Osteocyte (in vitro differentiated cells): ENCODE measurements at regions not wholly inside any gene's neighbourhood (a gene's known extent, or its start where the extent isn't known, plus 50 kb on each side); places are given as distances from the start of the nearest gene placed in this dataset.
A peak's percentile ranks its signal among the peaks of the same experiment; 100 is the strongest.

Source experiments
- DNase-seq: peaks from one replicate; pipeline ENCODE4 v3.0.0; 2021; ENCODE audit warnings: mixed read lengths; ENCODE audit not compliant: unreplicated experiment; ENCODE audit errors: extremely low spot score
- H3K27ac Mint-ChIP-seq: one replicate; pipeline ENCODE4 v1.8.0; 2021; ENCODE audit warnings: mild to moderate bottlenecking, mixed read lengths; ENCODE audit not compliant: unreplicated experiment
- H3K27me3 Mint-ChIP-seq: one replicate; pipeline ENCODE4 v1.8.0; 2021; ENCODE audit warnings: mixed read lengths; ENCODE audit not compliant: unreplicated experiment
- H3K36me3 Mint-ChIP-seq: one replicate; pipeline ENCODE4 v1.8.0; 2021; ENCODE audit warnings: mixed read lengths; ENCODE audit not compliant: unreplicated experiment
- H3K4me1 Mint-ChIP-seq: one replicate; pipeline ENCODE4 v1.8.0; 2021; ENCODE audit warnings: mixed read lengths; ENCODE audit not compliant: unreplicated experiment
- H3K4me3 Mint-ChIP-seq: one replicate; pipeline ENCODE4 v1.8.0; 2021; ENCODE audit warnings: mild to moderate bottlenecking, moderate library complexity, mixed read lengths; ENCODE audit not compliant: unreplicated experiment
- H3K9me3 Mint-ChIP-seq: one replicate; pipeline ENCODE4 v1.8.0; 2021; ENCODE audit warnings: mixed read lengths; ENCODE audit not compliant: unreplicated experiment
- CTCF ChIP-seq: fragments of 200-600 bp; sonication (generic); IDR thresholded peaks from 2 replicates; pipeline ENCODE4 v1.5.0; 2021; ENCODE audit warnings: antibody characterized with exemption, mild to moderate bottlenecking, moderate library complexity

- Mint-ChIP-seq H3K27me3 (peaks cover 13% of the 10 kb centered on the region), H3K27ac (no peak overlapping the region), H3K4me1 (no peaks in the 10 kb centered on the region), H3K36me3 (no peaks in the 10 kb centered on the region), H3K9me3 (peaks cover 6% of the 10 kb centered on the region), H3K4me3 (no peak overlapping the region)
- peak; percentile 69 for DNase-seq
- TF ChIP-seq CTCF = no peak
Observed at GRCh38 chr1:18540136-18540765, 59.5 kb downstream of the KLHDC7A start.

- DNase-seq = peak; percentile 65
- H3K27ac Mint-ChIP-seq = no peak overlapping the region
- peaks cover 6% of the 10 kb centered on the region for H3K9me3 Mint-ChIP-seq
- H3K4me3 Mint-ChIP-seq = no peak overlapping the region
- peaks cover 13% of the 10 kb centered on the region for H3K27me3 Mint-ChIP-seq
- no peaks in the 10 kb centered on the region for H3K36me3 Mint-ChIP-seq
- no peak for TF ChIP-seq CTCF
- H3K4me1 Mint-ChIP-seq = no peaks in the 10 kb centered on the region
Observed at GRCh38 chr1:18541046-18541795, 60.5 kb downstream of the KLHDC7A start.

GRCh38 chr1:18542351-18542750 lies 61.6 kb downstream of the KLHDC7A start:
- Mint-ChIP-seq H3K4me1 (no peaks in the 10 kb centered on the region), H3K9me3 (peaks cover 6% of the 10 kb centered on the region), H3K27ac (no peak overlapping the region), H3K27me3 (peaks cover 13% of the 10 kb centered on the region), H3K36me3 (no peaks in the 10 kb centered on the region), H3K4me3 (no peak overlapping the region)
- DNase-seq = no peak
- no peak for TF ChIP-seq CTCF

- Mint-ChIP-seq H3K27ac (no peak overlapping the region), H3K4me1 (no peaks in the 10 kb centered on the region), H3K27me3 (peaks cover 13% of the 10 kb centered on the region), H3K9me3 (peaks cover 6% of the 10 kb centered on the region), H3K4me3 (no peak overlapping the region), H3K36me3 (no peaks in the 10 kb centered on the region)
- no peak for TF ChIP-seq CTCF
- no peak for DNase-seq
Observed at GRCh38 chr1:18546026-18546425, 65.3 kb downstream of the KLHDC7A start.

GRCh38 chr1:18547460-18547859 lies 66.7 kb downstream of the KLHDC7A start:
- no peaks in the 10 kb centered on the region for H3K4me1 Mint-ChIP-seq
- TF ChIP-seq CTCF = no peak
- no peak overlapping the region for H3K27ac Mint-ChIP-seq
- peaks cover 8% of the 10 kb centered on the region for H3K27me3 Mint-ChIP-seq
- no peak for DNase-seq
- H3K9me3 Mint-ChIP-seq = peaks cover 6% of the 10 kb centered on the region
- H3K36me3 Mint-ChIP-seq = no peaks in the 10 kb centered on the region
- H3K4me3 Mint-ChIP-seq = no peak overlapping the region
